ENCODE measurements at regions not wholly inside any gene's neighbourhood (a gene's known extent, or its start where the extent isn't known, plus 50 kb on each side); places are given as distances from the start of the nearest gene placed in this dataset.

DNA sequence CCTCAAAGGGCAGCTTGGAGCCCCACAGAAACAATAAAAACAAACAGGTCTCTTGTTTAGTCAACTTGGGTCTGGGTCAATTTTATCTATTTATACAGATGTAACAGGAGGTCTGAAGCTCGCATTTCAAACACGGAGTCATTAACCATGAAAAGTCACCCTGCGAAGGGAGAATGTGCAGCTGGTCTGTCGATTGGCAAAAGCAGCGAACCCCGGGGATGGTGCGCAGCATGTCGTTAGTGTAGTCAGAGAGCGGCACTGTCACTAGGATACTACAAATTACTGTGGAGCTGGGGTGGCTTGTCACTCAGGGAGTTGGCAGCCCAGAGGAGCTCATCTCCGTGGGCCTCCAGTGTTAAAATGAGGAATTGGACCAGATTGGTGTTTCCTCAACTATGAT is 190.4 kb upstream of the ARG1 start:
- TF ChIP-seq, protein P1, sequence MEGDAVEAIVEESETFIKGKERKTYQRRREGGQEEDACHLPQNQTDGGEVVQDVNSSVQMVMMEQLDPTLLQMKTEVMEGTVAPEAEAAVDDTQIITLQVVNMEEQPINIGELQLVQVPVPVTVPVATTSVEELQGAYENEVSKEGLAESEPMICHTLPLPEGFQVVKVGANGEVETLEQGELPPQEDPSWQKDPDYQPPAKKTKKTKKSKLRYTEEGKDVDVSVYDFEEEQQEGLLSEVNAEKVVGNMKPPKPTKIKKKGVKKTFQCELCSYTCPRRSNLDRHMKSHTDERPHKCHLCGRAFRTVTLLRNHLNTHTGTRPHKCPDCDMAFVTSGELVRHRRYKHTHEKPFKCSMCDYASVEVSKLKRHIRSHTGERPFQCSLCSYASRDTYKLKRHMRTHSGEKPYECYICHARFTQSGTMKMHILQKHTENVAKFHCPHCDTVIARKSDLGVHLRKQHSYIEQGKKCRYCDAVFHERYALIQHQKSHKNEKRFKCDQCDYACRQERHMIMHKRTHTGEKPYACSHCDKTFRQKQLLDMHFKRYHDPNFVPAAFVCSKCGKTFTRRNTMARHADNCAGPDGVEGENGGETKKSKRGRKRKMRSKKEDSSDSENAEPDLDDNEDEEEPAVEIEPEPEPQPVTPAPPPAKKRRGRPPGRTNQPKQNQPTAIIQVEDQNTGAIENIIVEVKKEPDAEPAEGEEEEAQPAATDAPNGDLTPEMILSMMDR (IDR thresholded peaks at IDR 0.05) = no peak
- TF ChIP-seq POLR2A (IDR thresholded peaks at IDR 0.05) (no peak), EP300 (IDR thresholded peaks at IDR 0.05) (no peak), POLR2AphosphoS5 (IDR thresholded peaks at IDR 0.05) (no peak)

Data from sigmoid colon (tissue), 4 donors.